Activated CD8-positive, alpha-beta T cell treated with anti-CD3 and anti-CD28 coated beads for 36 hours (primary cell): ENCODE measurements at regions not wholly inside any gene's neighbourhood (a gene's known extent, or its start where the extent isn't known, plus 50 kb on each side); places are given as distances from the start of the nearest gene placed in this dataset.

ENCODE experiments used
- ATAC-seq: fragments of 200-7000 bp; cut with Tn5 transposase; one replicate; pipeline ENCODE4 v1.10.0; 2021; ENCODE audit warnings: mild to moderate bottlenecking, moderate library complexity
- CTCF ChIA-PET: fragments of 350-600 bp; sonication (Branson Sonifier 250); formaldehyde crosslinking; loops from one replicate; lab custom pipeline; 2021; ENCODE audit warnings: antibody characterized with exemption; lab: Charles Lee
- POLR2A ChIA-PET: fragments of 350-600 bp; sonication (Branson Sonifier 250); formaldehyde crosslinking; loops from one replicate; lab custom pipeline; 2021; ENCODE audit warnings: antibody characterized with exemption; lab: Charles Lee
- DNase-seq: peaks from one replicate; pipeline ENCODE4 v3.0.0-alpha.2; 2020
- H3K27ac Mint-ChIP-seq: one replicate; pipeline ENCODE4 v1.8.0; 2021; ENCODE audit warnings: mild to moderate bottlenecking, mixed read lengths
- H3K27me3 Mint-ChIP-seq: one replicate; pipeline ENCODE4 v1.8.0; 2021; ENCODE audit warnings: mixed read lengths
- H3K36me3 Mint-ChIP-seq: one replicate; pipeline ENCODE4 v1.8.0; 2021; ENCODE audit warnings: low read depth, mixed read lengths
- H3K4me1 Mint-ChIP-seq: one replicate; pipeline ENCODE4 v1.8.0; 2021; ENCODE audit warnings: low read depth, mixed read lengths
- H3K4me3 Mint-ChIP-seq: one replicate; pipeline ENCODE4 v1.8.0; 2021; ENCODE audit warnings: mild to moderate bottlenecking, moderate library complexity, mixed read lengths
- H3K9me3 Mint-ChIP-seq: one replicate; pipeline ENCODE4 v1.8.0; 2021; ENCODE audit warnings: mixed read lengths
- CTCF ChIP-seq: fragments of 200-600 bp; IDR thresholded peaks from one replicate; pipeline ENCODE4 v1.8.0; 2022; ENCODE audit warnings: antibody characterized with exemption, mild to moderate bottlenecking
- intact Hi-C: fragments of 100-400 bp; cut with micrococcal nuclease; formaldehyde crosslinking; loops from one replicate; pipeline ENCODE4 v1.10.0; 2022

- Mint-ChIP-seq H3K4me3 (no peak overlapping the region), H3K4me1 (no peaks in the 10 kb centered on the region), H3K27me3 (peaks cover 6% of the 10 kb centered on the region), H3K9me3 (no peaks in the 10 kb centered on the region), H3K27ac (no peak overlapping the region), H3K36me3 (no peaks in the 10 kb centered on the region)
- DNase-seq (peak; percentile 5), ATAC-seq (no peak)
- no peak for TF ChIP-seq CTCF
- ChIA-PET CTCF (no interaction called here), POLR2A (no interaction called here)
- intact Hi-C loops: no loop called here
Measured at GRCh38 chrX:16278927-16279326, 111.6 kb downstream of the MAGEB17 start.

- Mint-ChIP-seq H3K9me3 (no peaks in the 10 kb centered on the region), H3K27ac (no peak overlapping the region), H3K4me1 (no peaks in the 10 kb centered on the region), H3K27me3 (peaks cover 4% of the 10 kb centered on the region), H3K4me3 (no peak overlapping the region), H3K36me3 (no peaks in the 10 kb centered on the region)
- ATAC-seq (no peak), DNase-seq (no peak)
- ChIA-PET POLR2A (no interaction called here), CTCF (no interaction called here)
- no peak for TF ChIP-seq CTCF
- intact Hi-C loops: no loop called here
Measured at GRCh38 chrX:16282209-16282608, 114.9 kb downstream of the MAGEB17 start.

DNA sequence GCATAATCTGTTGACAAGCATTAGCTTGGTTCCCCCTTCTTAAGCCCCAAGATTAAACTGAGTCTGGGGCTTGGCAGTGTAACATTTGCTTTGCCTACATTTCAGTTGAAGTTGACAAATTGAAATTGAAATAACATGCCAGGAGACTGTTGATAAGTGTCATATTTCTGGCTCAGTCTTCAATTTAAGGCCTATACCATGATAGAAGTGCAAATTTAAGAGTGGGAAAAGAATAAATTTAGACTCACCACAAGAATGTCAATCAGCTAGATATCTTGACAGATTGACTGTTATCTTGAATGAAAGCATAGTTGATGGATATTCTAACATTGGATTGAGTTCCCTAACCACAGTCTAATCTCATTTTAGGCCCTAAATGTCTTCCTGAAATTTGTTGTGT is 117.6 kb downstream of the MAGEB17 start:
- TF ChIP-seq CTCF: no peak
- POLR2A ChIA-PET: no interaction called here
- no peak overlapping the region for H3K4me3 Mint-ChIP-seq
- intact Hi-C loops: no loop called here
- H3K9me3 Mint-ChIP-seq: no peaks in the 10 kb centered on the region
- CTCF ChIA-PET: no interaction called here
- no peaks in the 10 kb centered on the region for H3K36me3 Mint-ChIP-seq
- H3K27ac Mint-ChIP-seq: no peak overlapping the region
- no peaks in the 10 kb centered on the region for H3K27me3 Mint-ChIP-seq
- DNase-seq (no peak), ATAC-seq (no peak)
- H3K4me1 Mint-ChIP-seq: no peaks in the 10 kb centered on the region

DNA sequence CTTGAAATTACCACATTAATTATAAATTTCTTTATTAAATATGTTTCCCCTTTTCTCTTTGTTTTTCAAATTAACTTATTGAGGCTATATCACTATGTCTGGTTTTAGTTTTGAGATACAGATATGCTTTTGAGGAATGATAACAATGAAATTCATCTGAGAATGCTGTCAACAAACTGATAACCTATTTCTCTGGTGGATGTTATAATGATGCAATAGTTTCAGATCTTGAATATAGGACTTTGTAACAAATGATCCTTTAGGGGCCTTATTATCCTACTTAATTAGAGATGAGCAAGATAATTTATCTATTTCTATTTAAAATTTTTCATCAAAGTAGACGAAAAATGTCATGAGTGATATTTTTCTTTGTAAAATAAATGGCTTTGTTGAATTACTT is 123.7 kb downstream of the MAGEB17 start:
- Mint-ChIP-seq H3K4me3 (no peak overlapping the region), H3K27me3 (peaks cover 9% of the 10 kb centered on the region), H3K36me3 (no peaks in the 10 kb centered on the region), H3K9me3 (no peaks in the 10 kb centered on the region), H3K27ac (no peak overlapping the region), H3K4me1 (no peaks in the 10 kb centered on the region)
- ChIA-PET POLR2A (no interaction called here), CTCF (no interaction called here)
- ATAC-seq: no peak
- DNase-seq: no peak
- intact Hi-C loops: no loop called here
- TF ChIP-seq CTCF: no peak

GRCh38 chrX:16300831-16301230 is 133.6 kb downstream of the MAGEB17 start:
- H3K36me3 Mint-ChIP-seq: no peaks in the 10 kb centered on the region

More at GRCh38 chrX:16300831-16301230, 133.6 kb downstream of the MAGEB17 start:
- DNase-seq (no peak), ATAC-seq (no peak)
- Mint-ChIP-seq H3K27me3 (peaks cover 5% of the 10 kb centered on the region), H3K27ac (no peak overlapping the region), H3K9me3 (no peaks in the 10 kb centered on the region), H3K4me1 (no peaks in the 10 kb centered on the region), H3K4me3 (no peak overlapping the region)
- POLR2A ChIA-PET: no interaction called here
- TF ChIP-seq CTCF: no peak
- intact Hi-C loops: no loop called here
- CTCF ChIA-PET: no interaction called here
